Stomach (tissue), 8 donors: ENCODE measurements at regions not wholly inside any gene's neighbourhood (a gene's known extent, or its start where the extent isn't known, plus 50 kb on each side); places are given as distances from the start of the nearest gene placed in this dataset.

Experiments
- DNase-seq, 2 donors: peaks; one replicate each; pipeline versions ENCODE4 v3.0.0 to v3.0.0-alpha.2; 2013 to 2019
- H3K27ac ChIP-seq, 5 donors: fragments of 200-600 bp in 4 of 5; sonication (generic) in 4 of 5; one replicate each; pipeline ENCODE4 v1.5.1; 2013 to 2019; ENCODE audit warnings: mild to moderate bottlenecking in 1 of 5, moderate library complexity in 1 of 5
- H3K27me3 ChIP-seq, 3 donors: fragments of 200-600 bp; sonication (generic); one replicate each; pipeline ENCODE4 v1.5.1; 2017 to 2019; ENCODE audit warnings: mixed run types in 1 of 3
- H3K36me3 ChIP-seq, 4 donors: fragments of 200-600 bp; sonication (generic); 1 replicate in 3 of 4; 2 replicates in 1 of 4; pipeline ENCODE4 v1.5.1; 2016 to 2019
- H3K4me1 ChIP-seq, 4 donors: fragments of 200-600 bp; sonication (generic); one replicate each; pipeline ENCODE4 v1.5.1; 2016 to 2019
- H3K4me3 ChIP-seq, 4 donors: fragments of 200-600 bp; sonication (generic) in 3 of 4; one replicate each; pipeline ENCODE4 v1.5.1; 2016 to 2019; ENCODE audit warnings: mild to moderate bottlenecking in 1 of 4
- H3K9me3 ChIP-seq, 4 donors: fragments of 200-600 bp; sonication (generic); one replicate each; pipeline ENCODE4 v1.5.1; 2016 to 2019
- CTCF ChIP-seq, 7 experiments: fragments of 450-650 bp in 4 of 7; fragments of 200-600 bp in 3 of 7; sonication (generic) in 3 of 7; IDR thresholded peaks; one replicate each; pipeline ENCODE4 v1.5.1; 2016 to 2019; ENCODE audit warnings: antibody characterized with exemption in 7 of 7, control low read depth in 2 of 7, mild to moderate bottlenecking in 1 of 7
- EP300 ChIP-seq: sonication (generic); formaldehyde crosslinking; IDR thresholded peaks from one replicate; pipeline ENCODE4 v1.6.1; 2017; ENCODE audit warnings: antibody characterized with exemption
- POLR2A ChIP-seq, 4 donors: fragments of 450-650 bp; IDR thresholded peaks; one replicate each; pipeline ENCODE4 v1.6.1; 2016; ENCODE audit warnings: antibody characterized with exemption in 4 of 4, control low read depth in 2 of 4, mild to moderate bottlenecking in 1 of 4, moderate library complexity in 1 of 4
- POLR2AphosphoS5 ChIP-seq, 3 donors: sonication (generic); formaldehyde crosslinking; IDR thresholded peaks; one replicate each; pipeline ENCODE4 v1.6.1; 2016; ENCODE audit warnings: antibody characterized with exemption in 3 of 3
- WGBS, 5 donors: extraction: QIAGEN DNeasy Blood & Tissue Kit in 3 of 5; methylation state at CpG; one replicate each; pipeline versions ENCODE4 v1.1.5 to v1.1.7; 2013 to 2018; 5-methylcytosine and 5-hydroxymethylcytosine counted together
- intact Hi-C: fragments of 100-400 bp; cut with DNase I; formaldehyde crosslinking; loops from one replicate; pipeline ENCODE4 v1.15.1; 2023; ENCODE audit warnings: low total_unique reads
- donor health status: healthy with polysubstance abuse.
- donor health status: Bipolar disorder and iron deficiency.
- donor health status: healthy.

GRCh38 chr5:39519079-39519478 lies 94.3 kb upstream of the DAB2 start:
- TF ChIP-seq POLR2AphosphoS5 (IDR thresholded peaks at IDR 0.05) (no peak), CTCF (IDR thresholded peaks at IDR 0.05) (no peak), POLR2A (IDR thresholded peaks at IDR 0.05) (no peak), EP300 (no peak)
- intact Hi-C loops: no loop called here
- no peak for DNase-seq
- no peaks in the 10 kb centered on the region for H3K36me3 ChIP-seq
- H3K27me3 ChIP-seq: no peaks in the 10 kb centered on the region
- H3K4me1 ChIP-seq: peaks cover 0 to 22% (median 10%) of the 10 kb centered on the region in 4 donors
- no peak overlapping the region for H3K4me3 ChIP-seq
- H3K27ac ChIP-seq: peak overlapping the region in 2 of 5 donors; percentile 27 to 57
- no peaks in the 10 kb centered on the region for H3K9me3 ChIP-seq

DNA sequence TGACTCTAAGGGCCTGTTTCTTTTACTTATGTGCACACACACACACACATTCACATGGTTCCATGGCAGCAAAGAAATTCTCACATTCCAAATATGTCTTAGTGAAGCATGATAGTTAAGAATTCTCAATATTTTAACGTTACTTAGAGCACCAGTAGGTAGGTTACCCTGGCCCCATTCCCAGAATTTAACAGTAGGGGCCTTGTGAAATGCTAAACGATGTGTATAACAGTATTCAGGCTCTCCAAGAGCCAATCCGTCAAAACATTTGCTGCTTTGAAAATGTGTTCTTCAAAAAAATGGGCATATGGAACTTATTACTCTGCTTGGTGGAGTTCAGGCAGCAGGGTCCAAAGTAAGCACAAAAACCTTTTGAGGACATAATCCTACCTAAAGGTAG lies 93.7 kb upstream of the DAB2 start:
- TF ChIP-seq POLR2A (IDR thresholded peaks at IDR 0.05) (no peak), POLR2AphosphoS5 (IDR thresholded peaks at IDR 0.05) (no peak), EP300 (no peak), CTCF (IDR thresholded peaks at IDR 0.05) (no peak)
- peak overlapping the region in 1 of 5 donors; percentile 27 for H3K27ac ChIP-seq
- H3K4me1 ChIP-seq: peaks cover 0 to 22% (median 10%) of the 10 kb centered on the region in 4 donors
- no peaks in the 10 kb centered on the region for H3K27me3 ChIP-seq
- intact Hi-C loops: no loop called here
- H3K9me3 ChIP-seq: no peaks in the 10 kb centered on the region
- WGBS, 5 donors: 38 to 56% (median 48%) methylated on average over 3 of the region's 3 CpGs
- no peak overlapping the region for H3K4me3 ChIP-seq
- DNase-seq: peak in 1 of 2 donors; percentile 47
- H3K36me3 ChIP-seq: no peaks in the 10 kb centered on the region

DNA sequence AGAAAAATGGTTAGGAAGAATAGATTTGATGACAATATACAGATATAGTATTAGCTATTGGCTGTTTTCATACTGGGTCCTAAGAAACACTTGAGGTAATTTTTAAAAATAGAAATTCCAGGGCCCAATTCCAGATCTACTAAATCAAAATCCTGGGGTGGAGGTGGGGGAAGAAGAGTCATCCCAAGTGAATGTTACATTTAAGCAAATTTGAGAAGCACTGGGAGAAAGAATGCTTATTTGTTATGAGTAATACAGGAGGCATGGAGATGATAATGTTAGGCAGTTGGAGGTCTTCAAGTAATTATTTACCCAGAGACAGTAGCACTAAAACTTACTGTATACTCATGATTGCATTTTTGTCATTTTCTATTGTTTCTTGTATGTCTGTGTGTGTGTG lies 93.0 kb upstream of the DAB2 start:
- Histone ChIP-seq H3K9me3 (no peaks in the 10 kb centered on the region), H3K27me3 (no peaks in the 10 kb centered on the region), H3K27ac (no peak overlapping the region), H3K36me3 (no peaks in the 10 kb centered on the region), H3K4me1 (peaks cover 0 to 22% (median 10%) of the 10 kb centered on the region in 4 donors), H3K4me3 (no peak overlapping the region)
- intact Hi-C loops: no loop called here
- TF ChIP-seq EP300: no peak
- no peak for TF ChIP-seq POLR2A (IDR thresholded peaks at IDR 0.05)
- TF ChIP-seq CTCF (IDR thresholded peaks at IDR 0.05): no peak
- no peak for DNase-seq

- no peak for TF ChIP-seq POLR2A (IDR thresholded peaks at IDR 0.05)
- TF ChIP-seq POLR2AphosphoS5 (IDR thresholded peaks at IDR 0.05): no peak
- no peak for TF ChIP-seq CTCF (IDR thresholded peaks at IDR 0.05)
- TF ChIP-seq EP300: no peak
- H3K4me1 ChIP-seq: peaks cover 0 to 22% (median 10%) of the 10 kb centered on the region in 4 donors
- H3K36me3 ChIP-seq: no peaks in the 10 kb centered on the region
- intact Hi-C loops: no loop called here
- no peak for DNase-seq
- H3K27ac ChIP-seq: no peak overlapping the region
- no peak overlapping the region for H3K4me3 ChIP-seq
- H3K9me3 ChIP-seq: no peaks in the 10 kb centered on the region
- no peaks in the 10 kb centered on the region for H3K27me3 ChIP-seq
- WGBS, 5 donors: 85 to 90% (median 87%) methylated on average over 4 of the region's 4 CpGs
Observed at GRCh38 chr5:39515881-39516280, 91.1 kb upstream of the DAB2 start.
